HG02610 (cell line): ENCODE measurements at regions not wholly inside any gene's neighbourhood (a gene's known extent, or its start where the extent isn't known, plus 50 kb on each side); places are given as distances from the start of the nearest gene placed in this dataset.
"Not testable (repeated sequence)": the region's sequence is repeated elsewhere in the genome, so short reads cannot be mapped to it uniquely, and the experiment has no call there.

Experiments used
- ATAC-seq: cut with Tn5 transposase; IDR thresholded peaks from one replicate; pipeline ENCODE4 v1.9.1; 2021; ENCODE audit warnings: mild to moderate bottlenecking, moderate library complexity; ENCODE audit not compliant: unreplicated experiment

- not testable (repeated sequence) for ATAC-seq
Measured at GRCh38 chr15:84360902-84361301, 125.3 kb downstream of the GOLGA6L4 start.

- not testable (repeated sequence) for ATAC-seq
Measured at GRCh38 chr15:84384421-84384820, 148.8 kb downstream of the GOLGA6L4 start.

DNA sequence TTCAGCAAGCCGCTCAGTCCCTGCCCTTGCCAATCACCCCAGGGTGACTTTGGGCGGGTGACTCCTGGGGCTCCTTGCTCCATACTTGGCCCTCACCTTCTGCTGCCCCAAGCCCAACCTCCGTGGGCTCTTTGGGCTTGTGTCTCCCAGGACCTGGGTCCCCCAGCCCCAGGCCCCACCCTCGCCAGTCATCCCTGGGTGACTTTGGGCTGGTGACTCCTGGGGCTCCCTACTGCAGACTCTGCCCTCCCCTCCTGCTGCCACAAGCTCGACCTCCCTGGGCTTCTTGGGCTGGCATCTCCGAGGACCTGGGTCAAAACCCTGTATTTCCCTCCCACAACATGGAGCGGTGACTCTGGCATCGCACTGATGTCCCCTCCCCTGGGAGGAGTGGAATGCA, 151.5 kb downstream of the GOLGA6L4 start:
- ATAC-seq: no peak

DNA sequence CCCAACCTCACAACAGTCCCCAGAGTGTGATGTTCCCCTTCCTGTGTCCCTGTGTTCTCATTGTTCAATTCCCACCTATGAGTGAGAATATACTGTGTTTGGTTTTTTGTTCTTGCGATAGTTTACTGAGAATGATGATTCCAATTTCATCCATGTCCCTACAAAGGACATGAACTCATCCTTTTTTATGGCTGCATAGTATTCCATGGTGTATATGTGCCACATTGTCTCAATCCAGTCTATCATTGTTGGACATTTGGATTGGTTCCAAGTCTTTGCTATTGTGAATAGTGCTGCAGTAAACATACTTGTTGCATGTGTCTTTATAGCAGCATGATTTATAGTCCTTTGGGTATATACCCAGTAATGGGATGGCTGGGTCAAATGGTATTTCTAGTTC, 152.6 kb downstream of the GOLGA6L4 start:
- ATAC-seq: not testable (repeated sequence)

- ATAC-seq: not testable (repeated sequence)
Measured at GRCh38 chr15:84388638-84389037, 153.1 kb downstream of the GOLGA6L4 start.

DNA sequence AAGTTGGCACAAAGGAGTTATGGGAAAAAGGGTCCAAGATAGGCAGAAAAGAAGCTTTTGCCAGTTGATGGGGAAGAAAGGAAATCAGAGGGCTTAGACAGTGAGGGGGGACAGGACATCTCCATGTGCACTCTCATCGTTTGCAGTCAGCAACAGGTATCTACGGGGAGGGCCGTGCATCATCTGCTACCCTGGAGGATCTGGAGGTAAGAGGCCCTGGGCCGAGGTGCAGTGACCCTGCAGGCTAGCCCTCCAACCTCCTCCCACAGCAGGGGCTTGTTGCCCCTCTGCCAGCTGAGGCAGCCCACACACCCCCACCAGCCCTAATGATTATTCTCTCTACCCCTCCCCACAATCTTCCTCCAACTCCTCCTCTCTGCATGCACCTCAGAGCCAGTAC, 154.8 kb downstream of the GOLGA6L4 start:
- ATAC-seq: not testable (repeated sequence)

DNA sequence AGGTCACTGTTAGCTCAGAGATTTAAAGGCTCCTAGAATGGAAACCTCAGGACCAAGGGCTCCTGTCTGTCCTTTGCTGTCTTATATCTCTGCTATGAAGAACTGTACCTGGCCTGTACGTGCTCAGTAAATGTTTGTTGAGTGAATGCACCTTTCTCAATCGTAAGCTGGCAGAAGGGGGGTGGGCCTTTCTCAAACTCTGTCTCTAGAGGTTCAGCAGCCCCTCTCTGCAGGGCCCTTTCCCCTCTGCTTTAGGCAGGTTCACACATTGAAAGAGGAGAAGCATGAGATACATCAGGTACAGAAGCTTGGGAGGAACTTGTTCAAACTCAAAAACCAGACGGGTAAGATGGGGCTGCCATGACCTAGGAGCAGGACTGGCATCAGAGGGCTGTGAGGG, 155.6 kb downstream of the GOLGA6L4 start:
- no peak for ATAC-seq

- ATAC-seq: not testable (repeated sequence)
Measured at GRCh38 chr15:84392020-84392419, 156.4 kb downstream of the GOLGA6L4 start.

DNA sequence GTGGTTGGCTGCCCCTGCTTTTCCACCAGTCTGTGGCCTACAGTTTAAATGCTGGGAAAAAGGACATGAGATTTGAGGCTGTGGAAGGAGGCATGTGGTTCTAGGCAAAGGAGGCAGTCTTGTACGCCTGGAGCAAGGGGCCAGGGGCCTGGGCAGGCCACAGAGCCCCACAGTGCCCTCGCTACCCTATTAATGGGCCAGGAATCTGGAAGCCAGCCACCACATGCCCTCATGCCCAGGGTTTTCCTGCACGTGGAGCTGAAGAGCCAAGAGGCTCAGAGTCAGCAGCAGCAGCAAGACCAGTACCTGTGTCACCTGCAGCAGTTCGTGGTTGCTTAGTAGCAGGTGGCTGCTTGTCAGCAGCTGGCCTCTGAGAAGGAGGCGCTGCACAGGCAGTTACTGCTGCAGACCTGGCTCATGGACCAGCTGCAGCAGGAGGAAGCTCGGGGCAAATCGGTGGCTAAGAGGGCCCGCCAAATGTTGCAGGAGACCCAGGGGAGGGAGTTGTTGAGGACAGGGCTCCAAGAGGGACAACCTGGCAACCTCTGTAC, 157.9 kb downstream of the GOLGA6L4 start:
- not testable (repeated sequence) for ATAC-seq

DNA sequence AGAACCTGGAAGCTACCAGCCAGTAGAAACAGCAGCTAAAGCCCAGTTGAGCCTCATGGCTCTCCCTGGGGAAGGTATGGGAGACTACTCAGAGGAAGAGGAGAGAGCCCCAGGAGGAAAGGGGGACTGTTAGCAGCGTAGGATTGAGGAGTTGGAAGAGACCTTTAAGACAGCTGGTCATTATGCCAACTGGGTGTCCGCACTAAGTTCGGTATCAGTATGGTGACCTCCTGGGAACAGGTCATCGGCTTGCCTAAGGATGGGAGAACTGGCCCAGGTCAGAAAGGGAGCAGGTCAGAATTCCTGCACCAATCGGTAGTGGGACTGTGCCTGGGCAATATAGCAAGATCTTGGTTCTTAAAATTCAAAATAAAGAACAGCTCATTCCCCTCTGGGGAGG, 158.4 kb downstream of the GOLGA6L4 start:
- ATAC-seq: not testable (repeated sequence)

- ATAC-seq: not testable (repeated sequence)
Measured at GRCh38 chr15:84395384-84395783, 159.8 kb downstream of the GOLGA6L4 start.

DNA sequence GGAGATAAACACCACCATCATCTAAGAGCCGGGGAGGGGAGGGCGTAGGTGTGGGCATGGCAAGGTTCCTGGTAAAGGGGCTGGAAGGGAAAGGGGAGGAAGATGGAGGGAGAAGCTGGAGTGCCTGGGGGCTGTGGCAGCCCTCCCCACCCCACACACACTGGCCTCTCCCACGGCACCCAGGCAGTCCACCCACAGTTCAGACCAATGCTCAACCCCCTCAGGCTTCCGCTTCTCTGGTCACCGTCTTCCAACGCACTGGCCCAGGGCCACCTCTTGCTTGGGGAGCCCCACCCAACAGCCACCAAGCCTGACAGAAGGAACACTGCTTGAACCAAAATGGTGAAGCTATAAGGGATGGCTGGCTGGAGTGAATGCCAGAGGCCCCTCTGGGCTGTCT, 160.3 kb downstream of the GOLGA6L4 start:
- not testable (repeated sequence) for ATAC-seq

- not testable (repeated sequence) for ATAC-seq
Measured at GRCh38 chr15:84397066-84397465, 161.5 kb downstream of the GOLGA6L4 start.

GRCh38 chr15:84398087-84398486, 162.5 kb downstream of the GOLGA6L4 start:
- ATAC-seq: not testable (repeated sequence)

GRCh38 chr15:84398763-84399701, 163.5 kb downstream of the GOLGA6L4 start:
- ATAC-seq: no peak

DNA sequence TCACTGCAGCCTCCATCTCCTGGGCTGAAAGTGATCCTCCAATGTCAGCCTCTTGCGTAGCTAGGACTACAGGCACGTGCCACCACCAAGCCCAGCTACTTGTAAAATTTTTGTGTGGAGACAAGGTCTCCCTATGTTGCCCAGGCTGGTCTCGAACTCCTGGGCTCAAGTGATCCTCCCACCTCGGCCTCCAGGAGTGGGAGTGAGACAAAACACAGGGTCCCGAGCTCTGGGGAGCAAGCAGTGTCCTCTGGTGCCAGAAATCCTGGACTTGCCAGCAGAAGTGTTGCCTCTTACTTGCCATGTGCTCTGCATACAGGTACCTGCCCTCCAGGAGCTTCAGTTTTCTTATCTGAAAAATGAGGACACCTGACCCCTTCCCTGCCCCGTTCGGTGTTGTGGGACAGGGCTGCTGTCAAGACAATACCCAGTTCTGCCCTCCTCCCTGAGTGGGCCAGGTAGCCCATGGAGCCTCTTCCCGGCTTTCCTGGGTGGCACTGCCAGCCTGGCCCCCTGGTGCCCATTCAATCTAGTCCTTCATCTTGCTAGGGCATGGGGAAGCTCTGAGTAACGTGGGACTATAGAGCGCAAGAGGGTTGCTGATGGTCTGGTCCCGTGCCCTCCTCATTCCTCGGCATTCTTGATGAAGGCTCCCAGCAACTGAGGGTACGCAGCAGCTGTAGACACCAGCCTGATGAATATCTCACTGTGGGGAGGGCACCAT, 164.6 kb downstream of the GOLGA6L4 start:
- no peak for ATAC-seq

DNA sequence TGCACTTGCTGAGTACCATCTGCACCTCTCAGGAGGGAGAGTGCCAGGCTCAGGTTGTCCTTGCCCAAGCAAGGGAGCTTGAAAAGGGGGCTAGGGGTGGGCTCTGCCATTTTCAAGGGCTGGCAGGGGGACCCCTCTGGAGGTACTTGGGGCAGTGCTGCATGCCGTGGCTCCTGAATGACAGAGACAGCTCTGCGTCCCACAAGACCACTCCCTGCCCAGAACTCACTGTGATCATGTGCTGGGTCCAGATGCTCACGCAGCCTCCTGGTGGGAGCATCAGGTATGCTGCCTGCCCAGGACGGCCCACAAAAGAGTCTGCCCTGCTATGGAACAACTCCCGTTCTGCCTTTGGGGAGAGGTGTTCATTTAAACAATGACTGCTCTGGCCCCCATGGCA, 165.2 kb downstream of the GOLGA6L4 start:
- ATAC-seq: no peak

DNA sequence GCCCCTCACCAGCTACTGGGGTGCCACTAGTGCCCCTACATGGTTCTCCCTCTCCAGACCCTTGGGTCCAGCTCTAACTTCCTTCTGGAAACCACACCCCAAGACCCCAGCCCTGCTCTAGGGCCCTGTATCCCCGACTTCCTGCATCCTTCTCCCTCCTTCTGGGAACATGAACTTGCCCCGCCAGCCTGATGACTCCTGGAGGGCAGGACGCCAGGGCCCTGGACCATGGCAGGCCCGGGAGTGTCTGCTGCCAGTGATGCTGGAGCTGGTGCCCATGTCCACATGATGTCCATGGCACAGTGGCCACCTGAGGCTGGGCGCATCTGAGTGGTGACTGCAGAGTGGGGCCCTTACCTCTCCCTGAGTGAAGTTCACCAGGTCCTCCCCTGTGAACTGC, 165.9 kb downstream of the GOLGA6L4 start:
- ATAC-seq: not testable (repeated sequence)

- ATAC-seq: not testable (repeated sequence)
Measured at GRCh38 chr15:84401891-84402840, 166.6 kb downstream of the GOLGA6L4 start.

DNA sequence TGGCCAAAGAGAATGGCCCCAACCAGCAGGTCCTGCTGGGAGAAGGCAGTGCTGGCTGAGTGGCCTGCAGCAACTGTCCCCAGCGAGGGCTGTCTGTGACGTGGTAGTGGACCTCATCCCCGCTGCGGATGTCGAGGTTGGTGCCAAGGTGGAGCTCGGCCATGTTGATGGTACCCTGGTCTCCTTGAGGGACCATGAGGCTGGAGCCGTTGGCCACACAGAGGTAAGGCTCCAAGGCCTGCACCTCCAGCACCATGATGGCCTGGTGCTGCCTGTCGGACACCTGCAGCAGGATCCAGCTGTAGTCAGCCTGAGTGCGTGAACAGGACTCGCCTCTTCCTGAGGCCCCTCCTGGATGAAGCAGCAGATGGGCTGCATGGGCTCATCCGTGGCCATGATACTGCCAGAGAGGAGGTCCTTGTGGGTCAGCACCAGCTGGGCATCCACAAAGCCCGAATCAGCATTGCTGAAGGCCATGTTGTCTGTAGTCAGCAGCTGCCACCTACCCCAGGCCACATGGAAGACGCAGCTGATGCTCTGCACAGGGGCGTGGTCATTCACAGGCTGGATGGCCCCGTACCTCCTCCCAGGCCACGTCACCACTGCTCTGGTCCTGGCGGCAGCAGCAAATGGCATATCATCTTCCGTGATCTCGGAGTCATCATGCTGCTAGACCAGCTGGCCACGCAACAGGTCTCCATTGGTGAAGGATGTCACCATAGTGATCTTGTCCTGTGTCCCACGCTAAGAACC, 167.5 kb downstream of the GOLGA6L4 start:
- ATAC-seq: no peak
